ENCODE measurements at regions not wholly inside any gene's neighbourhood (a gene's known extent, or its start where the extent isn't known, plus 50 kb on each side); places are given as distances from the start of the nearest gene placed in this dataset.

GRCh38 chr13:33577007-33577406 is 240.9 kb upstream of the RFC3 start:
- TF ChIP-seq EZH2 (IDR thresholded peaks at IDR 0.05) (no peak), POLR2AphosphoS5 (IDR thresholded peaks at IDR 0.05; ENCODE audit: borderline replicate concordance, low read depth, low read length) (no peak)

All from SK-N-MC (cell line).